Endometrium (tissue), 2 donors: ENCODE measurements at regions not wholly inside any gene's neighbourhood (a gene's known extent, or its start where the extent isn't known, plus 50 kb on each side); places are given as distances from the start of the nearest gene placed in this dataset.
"Not testable (repeated sequence)": the region's sequence is repeated elsewhere in the genome, so short reads cannot be mapped to it uniquely, and the experiment has no call there.

ENCODE experiments used
- FAIRE-seq: peaks from 2 replicates; lab custom pipeline; 2012; peaks lifted over from hg19 to GRCh38; lab: Jason Lieb, UNC
- donor health status: control.
- donor health status: control.

DNA sequence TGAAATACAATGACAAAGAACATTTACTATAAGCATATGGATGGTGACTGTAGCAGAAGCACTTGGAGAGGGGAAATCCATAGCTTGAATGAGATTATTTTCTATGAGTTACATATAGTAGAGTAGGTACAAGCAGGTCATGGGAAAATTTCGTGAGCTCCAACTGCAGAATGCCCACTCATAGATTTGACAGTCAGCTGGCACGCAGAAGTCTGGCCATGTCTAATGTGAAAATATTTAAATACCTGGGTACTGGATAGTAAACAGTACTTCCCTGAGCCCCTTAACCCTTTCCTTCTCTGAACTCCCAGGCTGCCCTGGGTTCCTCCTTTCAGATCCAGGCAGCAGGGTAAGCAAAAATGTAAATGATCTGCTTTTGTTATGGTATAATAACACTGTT, 209.7 kb downstream of the OTUD1 start:
- no peak for FAIRE-seq

DNA sequence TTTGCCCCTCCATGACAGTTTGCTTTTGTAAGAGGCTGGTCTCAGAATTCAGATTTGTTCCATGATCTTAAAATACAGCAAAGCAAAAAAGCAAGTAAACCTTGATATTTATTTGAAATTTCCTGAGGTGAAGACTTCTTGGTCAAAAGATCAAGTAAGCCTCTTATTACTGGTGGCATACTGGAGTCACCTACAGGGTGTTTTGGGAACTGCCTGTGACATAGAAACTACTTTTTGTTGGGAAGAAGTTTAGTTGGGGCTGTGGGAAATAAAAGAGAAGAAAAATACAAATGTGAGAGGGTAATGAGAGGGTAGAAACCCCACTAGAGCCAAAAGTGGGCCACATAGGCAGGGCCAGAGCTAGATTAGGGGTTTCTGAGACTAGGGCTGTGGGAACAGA, 217.9 kb downstream of the OTUD1 start:
- no peak for FAIRE-seq

DNA sequence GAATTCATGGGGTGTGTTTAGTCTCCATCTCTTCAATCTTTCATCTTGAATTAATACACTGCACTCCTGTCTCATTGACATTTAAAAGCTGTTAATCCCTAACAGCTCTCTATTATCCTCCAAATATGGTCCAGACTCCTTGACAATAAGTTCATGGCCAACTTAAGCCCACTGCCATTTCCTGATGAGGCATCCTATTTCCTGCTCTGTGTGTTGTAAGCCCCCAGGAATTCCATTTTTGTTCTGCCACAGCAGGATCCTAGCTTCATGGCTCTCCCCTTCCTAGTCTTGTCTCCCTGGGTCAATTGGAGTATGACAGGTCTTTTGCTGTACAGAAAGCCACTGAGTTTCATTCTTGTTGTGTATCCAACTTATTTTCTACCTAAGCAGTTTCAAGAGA, 218.8 kb downstream of the OTUD1 start:
- no peak for FAIRE-seq

DNA sequence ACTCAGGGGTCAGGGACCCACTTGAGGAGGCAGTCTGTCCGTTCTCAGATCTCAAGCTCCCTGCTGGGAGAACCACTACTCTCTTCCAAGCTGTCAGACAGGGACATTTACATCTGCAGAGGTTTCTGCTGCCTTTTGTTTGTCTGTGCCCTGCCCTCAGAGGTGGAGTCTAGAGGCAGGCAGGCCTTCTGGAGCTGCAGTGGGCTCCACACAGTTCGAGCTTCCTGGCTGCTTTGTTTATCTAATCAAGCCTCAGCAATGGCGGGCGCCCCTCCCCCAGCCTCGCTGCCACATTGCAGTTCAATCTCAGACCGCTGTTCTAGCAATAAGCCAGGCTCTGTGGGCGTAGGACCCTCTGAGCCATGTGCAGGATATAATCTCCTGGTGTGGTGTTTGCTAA, 233.0 kb downstream of the OTUD1 start:
- FAIRE-seq = not testable (repeated sequence)

DNA sequence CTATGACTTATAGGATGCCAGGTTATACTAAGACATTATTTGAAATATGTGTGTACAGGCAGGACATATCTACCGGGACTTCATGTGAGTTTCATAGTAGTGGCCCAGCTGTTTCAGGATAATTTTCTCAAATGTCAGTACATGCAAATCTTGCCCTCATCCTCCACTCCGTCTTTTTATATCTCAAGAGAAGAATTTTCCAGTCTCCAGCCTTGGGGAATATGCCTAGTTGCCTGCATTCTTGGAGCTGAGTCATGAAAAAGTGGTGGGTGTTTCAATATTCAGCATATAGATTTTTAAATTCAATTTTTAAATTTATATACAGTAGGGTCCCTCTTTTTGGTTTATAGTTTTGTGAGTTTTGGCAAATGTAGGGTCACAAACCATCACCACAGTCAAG, 236.7 kb downstream of the OTUD1 start:
- FAIRE-seq = no peak

DNA sequence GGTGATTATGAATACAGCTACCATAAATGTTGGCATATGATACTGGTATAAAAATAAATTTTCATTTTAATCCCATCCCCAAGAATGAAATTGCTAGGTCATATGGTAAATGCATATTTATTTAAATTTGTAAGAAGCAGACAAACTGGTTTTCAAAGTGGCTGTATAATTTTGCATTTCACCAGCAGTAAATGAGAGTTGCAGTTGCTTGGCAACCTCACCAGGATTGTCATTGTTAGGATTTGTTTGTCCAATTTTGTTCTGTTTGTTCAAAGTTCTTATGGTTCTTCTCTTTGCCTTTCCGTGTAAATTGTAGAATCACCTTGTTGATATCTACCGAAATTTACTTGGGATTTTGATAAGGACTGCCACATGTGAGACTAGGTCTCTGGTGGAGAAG, 237.4 kb downstream of the OTUD1 start:
- no peak for FAIRE-seq

DNA sequence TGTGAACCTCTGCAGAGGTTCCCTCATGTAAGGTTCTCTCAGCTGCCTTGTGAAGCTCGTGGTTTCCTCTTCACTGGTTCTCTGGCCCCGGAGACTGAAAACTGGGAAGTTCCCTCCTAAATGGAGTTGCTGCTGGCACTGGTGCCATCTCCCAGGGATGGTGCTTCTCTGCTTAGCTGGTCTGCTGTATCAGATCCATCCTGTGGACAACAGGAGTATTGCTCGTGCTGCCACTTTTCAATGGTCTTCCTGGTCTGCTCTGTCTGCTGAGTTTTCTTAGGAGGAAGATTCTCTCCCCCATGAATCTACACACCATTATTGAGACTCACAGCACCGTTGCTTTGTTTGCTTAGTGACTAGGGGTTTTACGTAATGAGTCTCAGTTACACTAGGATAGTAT, 247.8 kb downstream of the OTUD1 start:
- FAIRE-seq = no peak

DNA sequence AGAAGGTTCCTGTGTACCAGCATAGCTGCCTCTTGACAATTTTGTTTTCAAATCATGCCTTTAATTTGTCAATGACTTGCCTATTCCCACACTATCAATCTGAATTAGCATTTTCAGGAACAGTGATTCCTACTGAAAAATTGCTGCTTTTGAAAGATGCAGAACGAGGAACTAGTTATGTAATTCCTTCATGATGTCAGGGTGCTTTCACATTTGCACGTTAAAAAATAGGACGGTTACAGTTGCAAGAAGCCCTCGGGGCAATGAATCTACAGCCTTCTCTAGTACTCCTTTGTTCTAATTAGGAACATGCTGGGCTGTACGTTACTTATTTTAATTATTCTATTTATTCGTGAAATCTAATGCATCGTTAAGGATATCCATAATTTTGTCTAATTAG, 253.9 kb downstream of the OTUD1 start:
- no peak for FAIRE-seq

DNA sequence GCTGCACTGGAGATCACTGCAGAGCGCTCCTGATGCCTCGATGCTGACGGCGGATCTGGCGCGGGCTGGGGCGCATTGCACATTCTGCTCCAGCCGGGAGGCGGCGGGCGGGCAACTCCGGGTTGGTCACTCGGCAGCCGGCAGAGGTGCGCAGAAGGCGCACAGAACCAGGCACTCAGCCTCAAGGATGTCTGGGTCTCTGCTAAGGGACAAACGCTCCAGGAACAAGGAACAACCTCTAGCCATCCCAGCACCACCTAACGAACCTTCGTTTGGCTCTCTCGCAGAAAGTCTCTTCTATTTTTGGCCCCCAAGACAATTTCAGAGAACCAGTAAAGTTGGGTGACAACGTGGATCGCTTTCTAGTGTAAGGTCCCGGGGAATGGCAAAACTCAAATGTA, 254.6 kb downstream of the OTUD1 start:
- no peak for FAIRE-seq

DNA sequence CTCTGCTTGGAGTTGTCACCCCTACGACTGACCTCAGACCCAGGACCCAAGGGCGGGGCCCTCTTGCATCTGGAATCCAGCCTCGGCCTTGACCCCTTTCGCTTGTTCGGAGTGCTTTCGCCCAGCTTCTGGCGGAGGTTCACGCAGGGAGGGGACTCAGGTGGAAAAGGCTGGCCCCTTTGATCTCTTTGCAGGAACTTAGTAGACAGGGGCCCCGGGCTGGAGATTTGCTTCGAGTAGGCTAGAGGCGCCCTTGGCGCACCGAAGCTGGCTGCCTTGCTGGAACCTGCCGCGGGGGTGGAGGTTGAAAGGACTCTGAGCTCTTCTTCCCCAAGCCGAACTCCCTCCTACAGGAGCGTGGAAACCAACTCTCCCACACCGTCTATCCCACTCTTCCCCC, 255.1 kb downstream of the OTUD1 start:
- FAIRE-seq = no peak

DNA sequence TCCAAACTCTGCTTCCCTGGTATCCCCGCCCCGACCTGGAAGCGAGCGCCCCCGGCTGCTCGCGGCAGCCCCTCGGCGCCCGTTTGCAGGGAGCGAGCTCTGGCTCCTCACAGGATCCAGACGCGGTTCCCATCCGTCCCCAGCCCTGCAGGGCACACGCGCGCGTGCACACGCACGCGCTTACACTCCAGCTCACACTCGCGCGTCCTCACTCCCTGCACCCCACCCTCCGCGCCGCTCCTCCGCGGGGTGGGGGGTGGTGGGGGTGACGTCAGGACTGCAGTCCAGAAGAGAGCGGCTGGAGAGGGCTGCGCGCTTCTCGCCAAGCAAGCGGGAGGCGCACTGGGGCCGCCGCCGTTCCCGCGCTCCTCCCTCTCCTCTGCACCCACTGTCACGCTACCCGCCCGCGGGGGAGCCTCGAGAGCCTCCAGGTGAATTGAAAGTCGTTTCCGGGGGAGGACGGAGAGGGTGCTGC, 255.6 kb downstream of the OTUD1 start:
- no peak for FAIRE-seq

DNA sequence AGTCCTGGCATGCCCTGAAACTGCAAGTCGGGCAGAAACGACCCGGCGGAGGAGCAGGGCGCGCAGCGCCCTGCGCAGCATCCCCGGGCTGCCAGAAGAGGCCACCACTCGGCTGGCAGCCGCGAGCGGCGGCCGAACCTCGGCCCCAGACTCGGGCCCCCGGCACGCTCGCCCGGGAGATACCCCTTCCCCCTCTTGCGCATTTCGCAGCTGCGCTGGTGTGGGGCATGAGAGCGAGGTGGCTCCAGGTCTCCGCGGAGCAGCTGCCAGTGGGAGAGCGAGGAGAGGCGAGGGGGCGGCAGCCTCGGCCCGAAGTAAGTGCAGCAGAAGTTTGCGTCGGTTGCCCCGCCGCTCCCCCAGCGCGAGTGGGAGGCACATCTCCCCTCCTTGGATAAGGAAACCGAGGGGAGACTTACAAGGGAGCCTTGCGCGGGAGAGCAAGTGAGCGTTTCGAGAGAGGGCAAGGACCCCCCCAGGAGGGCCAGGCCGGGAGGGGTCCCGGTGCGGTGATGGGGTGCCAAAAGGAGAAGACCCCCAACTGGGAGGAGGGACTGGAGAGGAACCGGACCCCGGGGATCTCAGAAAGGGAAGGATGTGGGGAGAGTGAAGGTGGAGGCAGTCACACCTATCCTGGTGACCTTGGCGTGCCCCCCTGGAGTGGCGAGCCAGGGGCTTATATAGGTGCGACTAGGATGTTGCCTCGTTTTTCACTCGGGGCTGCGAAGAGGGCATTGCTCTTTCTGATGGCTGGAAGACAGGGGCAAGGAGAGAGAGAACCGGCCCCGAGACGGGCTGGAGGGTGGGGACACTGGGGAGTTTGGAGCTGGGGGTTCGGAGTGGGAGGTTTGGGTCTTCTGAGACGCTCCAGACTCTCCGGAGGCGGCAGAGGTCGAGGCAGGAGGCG, 256.3 kb downstream of the OTUD1 start:
- no peak for FAIRE-seq

DNA sequence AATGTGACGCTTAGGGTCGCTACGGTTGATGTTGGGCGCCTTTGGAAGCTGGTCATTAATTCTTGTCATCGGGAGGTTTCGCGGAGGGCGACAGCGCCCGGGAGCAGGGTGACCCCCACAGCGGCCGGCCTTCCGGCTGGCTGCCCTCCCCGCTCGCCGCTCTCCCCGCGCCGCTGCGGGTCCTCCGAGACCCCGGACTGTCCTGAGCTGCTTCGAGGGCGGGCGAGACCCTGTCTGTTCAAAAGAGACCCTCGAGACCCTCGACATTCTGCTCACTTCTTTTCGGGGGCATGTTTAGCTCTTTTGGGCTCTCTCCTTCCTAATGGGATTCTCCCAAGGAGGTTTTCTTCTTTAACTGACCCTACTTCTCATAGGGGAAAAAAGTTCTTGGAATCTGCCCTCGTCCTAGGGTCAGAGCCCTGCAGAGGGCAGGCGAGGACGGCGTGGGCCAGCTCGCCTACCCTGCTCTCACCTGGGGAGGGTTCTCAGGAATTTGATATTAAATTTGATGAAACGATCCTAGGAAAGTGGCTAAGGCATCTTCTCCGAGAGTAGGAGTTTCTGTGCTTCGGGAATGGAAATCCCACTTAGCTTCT, 257.0 kb downstream of the OTUD1 start:
- no peak for FAIRE-seq

DNA sequence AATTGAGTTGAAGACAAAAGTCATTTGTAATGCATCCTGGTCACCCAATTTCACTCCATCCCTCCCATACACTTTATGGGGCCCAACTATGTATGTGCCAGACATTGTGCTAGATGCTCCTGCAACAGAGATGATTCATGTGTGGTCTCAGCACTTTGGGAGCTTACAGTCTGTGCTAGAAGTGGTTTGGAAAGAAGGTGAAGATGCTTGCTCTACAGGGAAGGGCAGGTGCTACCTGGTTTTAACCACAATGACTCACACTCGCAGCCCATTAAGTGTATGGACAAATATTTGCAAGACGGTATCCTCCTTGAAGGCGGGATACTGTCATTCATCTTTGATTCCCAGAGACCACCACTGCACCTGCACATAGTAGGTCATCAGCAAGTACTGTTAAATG, 257.6 kb downstream of the OTUD1 start:
- FAIRE-seq = no peak

DNA sequence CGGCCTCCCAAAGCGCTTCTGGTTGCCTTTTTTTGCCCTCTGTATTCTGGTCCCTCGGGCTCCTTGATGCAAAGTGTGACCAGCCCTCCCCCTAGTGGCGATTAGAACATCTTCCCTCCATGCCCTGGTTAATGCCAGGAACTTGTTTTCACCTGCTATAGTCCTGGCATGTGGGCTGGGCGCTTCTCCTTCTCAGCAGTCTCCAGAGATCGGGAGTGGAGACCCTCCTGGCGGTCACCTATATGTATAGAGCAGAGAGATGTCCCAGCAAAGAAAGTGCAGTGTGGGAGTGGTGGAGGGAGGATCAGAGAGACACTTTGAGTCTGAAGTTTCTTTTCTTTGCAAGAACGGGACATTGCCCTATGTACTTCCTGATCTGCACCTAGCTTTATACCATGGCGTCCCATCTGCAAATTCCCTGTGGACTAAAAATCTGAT, 264.1 kb downstream of the OTUD1 start:
- FAIRE-seq = no peak

DNA sequence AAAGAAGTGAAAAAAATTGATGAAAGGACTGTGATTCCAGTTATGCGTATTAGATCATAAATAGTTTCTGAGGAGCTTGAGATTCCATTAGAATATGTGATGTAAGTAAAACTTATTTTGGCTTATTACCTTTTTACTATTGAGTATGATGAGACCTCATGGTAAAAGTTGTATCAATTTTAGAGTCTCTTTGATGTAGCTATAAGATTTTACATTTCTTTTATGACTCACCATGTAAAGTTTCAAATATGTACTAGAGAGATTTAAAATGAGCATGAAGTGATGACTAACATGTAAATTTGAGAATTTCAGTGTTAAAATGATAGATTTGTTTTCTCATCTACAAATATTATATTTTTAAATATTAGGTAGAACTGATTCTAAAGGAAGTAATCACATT, 276.5 kb downstream of the OTUD1 start:
- no peak for FAIRE-seq

DNA sequence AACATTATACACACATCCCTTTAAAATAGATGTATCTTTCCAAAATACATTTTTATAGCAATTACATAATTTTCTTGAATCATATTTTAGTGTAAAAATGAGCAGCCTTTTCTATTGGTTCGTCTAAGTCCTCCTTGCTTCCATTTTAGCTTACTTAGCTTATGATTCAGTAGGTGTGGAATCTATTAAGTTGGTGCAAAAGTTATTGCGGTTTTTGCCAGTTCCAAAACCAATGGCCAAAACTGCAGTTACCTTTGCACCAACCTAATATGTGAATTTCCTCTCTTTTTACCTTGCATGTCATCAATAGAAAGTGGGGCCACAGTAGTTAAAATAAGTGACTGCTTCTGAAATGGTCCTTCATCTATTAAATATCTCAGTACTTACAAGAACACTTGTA, 279.0 kb downstream of the OTUD1 start:
- no peak for FAIRE-seq

DNA sequence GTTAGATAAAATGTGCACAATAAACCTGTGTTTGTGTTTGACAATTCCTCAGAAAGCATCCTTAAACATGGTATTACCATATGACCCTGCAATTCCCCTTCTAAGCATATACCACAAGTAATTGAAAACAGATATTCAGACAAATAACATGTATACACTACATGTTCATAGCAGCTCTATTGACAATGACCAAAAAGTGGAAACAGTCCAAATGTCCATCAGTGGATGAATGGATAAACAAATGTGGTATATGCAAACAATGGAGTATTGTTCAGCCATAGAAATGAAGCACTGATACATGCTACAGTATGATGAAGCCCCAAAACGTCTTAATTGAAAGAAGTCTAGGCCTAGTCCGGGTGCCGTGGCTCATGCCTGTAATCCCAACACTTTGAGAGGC, 280.1 kb downstream of the OTUD1 start:
- no peak for FAIRE-seq

DNA sequence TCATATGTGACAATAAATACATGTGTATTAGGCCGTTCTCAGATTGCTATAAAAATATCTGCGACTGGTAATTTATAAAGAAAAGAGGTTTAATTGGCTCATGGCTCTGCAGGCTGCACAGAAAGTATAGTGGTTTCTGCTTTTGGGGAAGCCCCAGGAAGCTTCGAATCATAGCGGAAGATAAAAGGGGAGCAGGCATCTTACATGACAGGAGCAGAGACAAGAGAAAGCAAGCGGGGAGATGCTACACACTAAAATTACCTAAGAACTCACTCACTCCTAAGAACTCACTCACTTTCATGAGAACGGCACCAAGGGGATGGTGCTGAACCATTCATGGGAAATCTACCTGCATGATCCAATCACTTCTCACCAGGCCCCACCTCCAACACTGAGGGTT, 284.9 kb downstream of the OTUD1 start:
- no peak for FAIRE-seq

DNA sequence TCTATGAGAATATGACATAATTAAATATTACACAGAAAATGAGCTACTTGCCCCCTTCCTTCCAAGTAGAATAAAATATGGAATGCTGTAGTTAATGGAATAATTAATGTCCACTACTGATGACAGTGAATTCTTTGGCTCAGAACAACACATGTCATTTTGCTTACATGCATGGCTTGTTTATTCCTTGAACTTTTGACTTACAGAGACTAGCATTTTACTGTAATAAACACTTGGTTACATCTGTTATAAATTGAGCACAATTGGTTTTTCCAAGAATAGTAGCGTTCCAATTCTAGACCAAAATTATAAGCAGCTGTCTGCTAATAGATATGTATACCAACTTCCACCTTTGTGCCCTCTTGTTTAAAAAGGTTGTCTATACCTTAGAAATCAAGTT, 286.7 kb downstream of the OTUD1 start:
- no peak for FAIRE-seq

DNA sequence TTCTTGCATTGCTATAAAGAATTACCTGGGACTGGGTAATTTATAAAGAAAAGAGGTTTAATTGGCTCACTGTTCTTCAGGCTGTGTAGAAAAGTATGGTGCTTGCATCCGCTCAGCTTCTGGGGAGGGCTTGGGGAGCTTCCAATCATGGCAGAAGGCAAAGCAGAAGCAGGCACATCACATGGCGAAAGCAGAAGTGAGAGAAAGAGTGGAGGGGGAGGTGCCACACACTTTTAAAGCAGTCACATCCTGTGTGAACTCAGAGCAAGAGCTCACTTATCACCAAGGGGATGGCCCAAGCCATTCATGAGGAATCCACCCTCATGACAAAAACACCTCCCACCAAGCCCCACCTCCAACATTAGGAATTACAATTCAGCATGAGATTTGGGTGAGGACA, 303.5 kb downstream of the OTUD1 start:
- FAIRE-seq = no peak

DNA sequence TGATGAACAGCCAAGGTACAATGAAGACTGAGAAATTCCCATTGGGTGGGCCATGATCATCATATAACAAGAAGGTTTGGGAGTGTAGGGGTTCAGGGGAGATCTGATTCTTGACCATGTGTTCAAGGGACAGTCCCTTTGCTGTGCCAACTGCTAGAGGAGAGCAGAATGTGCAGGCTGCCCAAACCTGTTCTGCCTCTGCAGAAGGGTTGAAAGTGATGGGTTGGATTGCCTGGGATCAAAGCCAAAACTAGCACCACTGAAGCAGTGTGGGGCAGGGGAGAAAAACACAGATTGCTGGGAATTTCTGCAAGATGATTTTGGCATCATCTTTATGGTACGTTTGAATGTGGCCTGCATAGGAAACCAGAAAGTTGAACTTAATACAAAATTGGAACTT, 303.9 kb downstream of the OTUD1 start:
- FAIRE-seq = no peak

DNA sequence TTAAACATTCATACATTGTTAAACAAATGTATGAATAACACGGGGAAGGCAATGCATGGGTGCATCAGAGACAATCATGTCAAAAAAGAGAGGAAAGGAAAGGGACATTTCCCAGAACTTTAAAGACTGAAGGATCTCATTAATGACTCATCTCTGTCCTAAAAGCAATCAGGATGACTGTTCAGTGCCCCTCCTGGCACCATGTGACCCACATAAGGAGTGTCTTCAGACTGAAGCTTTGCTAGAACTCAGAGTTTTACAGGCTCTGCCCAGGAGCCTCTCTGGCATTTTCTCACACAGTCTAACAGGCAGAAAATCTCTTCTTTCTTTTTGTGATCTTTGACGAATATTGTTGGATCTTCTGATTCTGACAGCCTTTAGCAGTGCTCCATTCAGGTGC, 315.3 kb downstream of the OTUD1 start:
- FAIRE-seq = no peak

DNA sequence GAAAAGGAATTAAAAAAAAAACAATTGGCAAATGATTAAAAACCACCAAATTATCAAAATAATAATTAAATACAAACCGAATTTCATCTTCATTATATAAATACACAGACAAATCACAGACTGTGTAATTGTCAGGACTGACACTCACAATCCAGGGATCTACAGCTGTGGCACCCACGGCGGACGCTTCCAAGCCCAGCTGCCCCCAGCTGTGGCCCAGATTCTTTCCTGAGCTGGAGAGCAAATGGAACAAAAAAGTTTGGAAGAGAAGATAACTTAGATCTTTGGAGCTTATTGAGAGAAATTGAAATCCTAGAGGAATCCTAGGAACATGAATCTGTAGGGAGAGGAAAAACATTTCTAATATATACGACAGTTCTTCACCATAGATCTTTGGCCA, 316.1 kb downstream of the OTUD1 start:
- FAIRE-seq = no peak
